Thymus (tissue), 11 donors: ENCODE measurements at regions not wholly inside any gene's neighbourhood (a gene's known extent, or its start where the extent isn't known, plus 50 kb on each side); places are given as distances from the start of the nearest gene placed in this dataset.
A peak's percentile ranks its signal among the peaks of the same experiment; 100 is the strongest.

Experiments
- DNase-seq, 9 donors: peaks; one replicate each; pipeline ENCODE4 v3.0.0-alpha.2; 2013; ENCODE audit warnings: low spot score in 9 of 9, low read depth in 6 of 9, missing footprints in 1 of 9
- H3K27ac ChIP-seq, 2 donors: one replicate each; pipeline ENCODE4 v1.5.1; 2013; ENCODE audit warnings: control low read depth in 1 of 2, low read depth in 1 of 2, low read length in 1 of 2, mild to moderate bottlenecking in 1 of 2, moderate library complexity in 1 of 2
- H3K27me3 ChIP-seq, 2 donors: one replicate each; pipeline ENCODE4 v1.5.1; 2013; ENCODE audit warnings: low read length in 1 of 2; ENCODE audit not compliant: control insufficient read depth in 2 of 2, insufficient read depth in 1 of 2
- H3K36me3 ChIP-seq, 2 donors: one replicate each; pipeline ENCODE4 v1.5.1; 2013; ENCODE audit warnings: low read length in 1 of 2, mild to moderate bottlenecking in 1 of 2, moderate library complexity in 1 of 2; ENCODE audit not compliant: control insufficient read depth in 2 of 2, insufficient read depth in 2 of 2
- H3K4me1 ChIP-seq, 2 donors: one replicate each; pipeline ENCODE4 v1.5.1; 2013; ENCODE audit warnings: low read length in 2 of 2; ENCODE audit not compliant: control insufficient read depth in 2 of 2, insufficient read depth in 2 of 2
- H3K4me3 ChIP-seq, 2 donors: one replicate each; pipeline ENCODE4 v1.5.1; 2013; ENCODE audit warnings: low read length in 2 of 2, control low read depth in 1 of 2, mild to moderate bottlenecking in 1 of 2
- H3K9me3 ChIP-seq, 2 donors: one replicate each; pipeline ENCODE4 v1.5.1; 2013; ENCODE audit warnings: low read length in 1 of 2, mild to moderate bottlenecking in 1 of 2; ENCODE audit not compliant: control insufficient read depth in 2 of 2, insufficient read depth in 1 of 2
- WGBS: extraction: QIAGEN DNeasy Blood & Tissue Kit; methylation state at CpG from one replicate; pipeline ENCODE4 v1.1.7; 2013; 5-methylcytosine and 5-hydroxymethylcytosine counted together
- donor health status: healthy.

DNA sequence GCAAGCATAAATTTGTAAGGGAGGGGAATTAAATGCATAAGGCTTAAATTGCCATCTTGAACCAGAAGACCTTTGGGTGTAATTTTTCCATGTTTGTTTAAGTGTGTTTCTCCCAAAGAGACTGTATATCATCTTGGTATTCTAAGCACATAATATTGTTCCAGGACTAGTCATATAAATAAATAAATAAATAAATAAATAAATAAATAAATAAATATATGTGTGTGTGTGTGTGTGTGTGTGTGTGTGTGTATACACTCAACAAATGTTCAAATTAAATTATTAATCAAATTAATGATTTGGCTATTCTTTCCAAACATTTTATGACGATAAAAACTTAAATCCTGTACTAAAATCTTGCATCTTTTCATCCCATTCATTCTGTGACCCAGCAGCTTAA is 867.8 kb upstream of the KLHL29 start:
- Histone ChIP-seq H3K4me3 (no peak overlapping the region), H3K4me1 (peaks cover 0 to 3% of the 10 kb centered on the region in 2 donors), H3K27me3 (no peaks in the 10 kb centered on the region), H3K36me3 (no peaks in the 10 kb centered on the region), H3K9me3 (no peaks in the 10 kb centered on the region), H3K27ac (no peak overlapping the region)
- no peak for DNase-seq
- 92% methylated on average over 1 of the region's 1 CpG for WGBS

DNA sequence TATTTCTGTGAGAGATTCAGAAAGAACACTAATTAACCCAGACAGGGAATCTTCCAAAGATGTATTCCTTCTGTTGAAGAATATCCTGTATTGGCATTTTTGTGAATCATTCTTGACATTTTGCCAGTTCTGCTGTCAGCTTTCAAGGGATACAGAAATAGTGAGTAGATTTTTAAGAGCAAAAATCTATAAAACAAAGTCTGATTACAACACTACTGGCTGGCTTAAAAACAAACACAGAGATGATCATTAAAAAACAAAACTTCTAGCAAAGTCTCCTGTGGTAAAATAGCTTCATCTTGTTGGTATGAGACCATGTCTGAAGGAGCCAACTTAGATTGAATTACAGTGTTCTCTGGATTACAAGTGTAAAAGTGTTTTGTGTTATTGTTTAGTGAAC is 866.3 kb upstream of the KLHL29 start:
- no peak overlapping the region for H3K4me3 ChIP-seq
- no peaks in the 10 kb centered on the region for H3K27me3 ChIP-seq
- peaks cover 0 to 3% of the 10 kb centered on the region in 2 donors for H3K4me1 ChIP-seq
- no peak for DNase-seq
- H3K36me3 ChIP-seq: no peaks in the 10 kb centered on the region
- no peaks in the 10 kb centered on the region for H3K9me3 ChIP-seq
- no peak overlapping the region for H3K27ac ChIP-seq

DNA sequence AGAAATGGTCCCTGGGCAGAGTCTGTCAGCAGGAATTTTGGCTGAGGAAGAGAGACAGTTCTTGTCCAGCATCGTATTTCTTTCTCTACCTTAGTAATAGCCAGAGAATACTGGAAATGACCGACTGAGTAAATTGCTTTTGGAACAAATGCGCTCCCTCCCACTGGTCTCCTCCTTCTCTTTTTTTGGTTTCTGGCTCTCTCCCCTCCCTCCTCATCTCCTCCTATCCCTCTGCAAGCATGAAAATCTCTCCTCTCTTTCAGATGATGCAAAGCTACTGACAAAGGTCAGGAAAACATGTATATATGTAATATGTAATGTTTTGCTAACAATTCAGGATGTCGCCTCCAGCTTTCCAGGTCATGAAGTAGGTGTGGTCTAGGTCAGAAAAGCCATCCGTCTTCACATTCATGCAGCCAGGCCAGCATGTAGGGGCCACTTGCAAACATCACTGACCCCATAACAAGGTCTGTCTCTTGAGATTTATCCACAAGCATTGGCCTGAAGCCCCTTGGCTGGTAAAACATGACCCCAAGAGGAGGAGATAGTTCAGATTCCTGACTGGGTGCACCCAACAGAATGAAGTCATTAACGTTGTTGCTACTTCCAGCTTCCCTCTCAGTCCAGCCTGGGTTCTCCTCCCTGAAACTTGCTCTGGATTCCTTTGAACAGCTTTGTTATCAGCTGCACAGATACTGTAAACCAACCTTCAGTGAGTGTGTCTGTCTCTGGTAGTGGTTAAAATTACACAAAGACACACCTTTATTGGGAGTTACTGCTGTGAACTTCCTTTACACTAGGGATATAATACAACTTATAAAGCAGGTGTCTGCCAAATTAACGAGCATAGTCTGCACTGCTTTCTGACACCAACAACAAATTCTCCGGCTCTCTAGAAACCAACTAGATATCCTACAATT is 864.4 kb upstream of the KLHL29 start:
- H3K36me3 ChIP-seq: no peaks in the 10 kb centered on the region
- H3K4me3 ChIP-seq: no peak overlapping the region
- WGBS: 86% methylated on average over 8 of the region's 8 CpGs
- H3K27me3 ChIP-seq: no peaks in the 10 kb centered on the region
- H3K9me3 ChIP-seq: no peaks in the 10 kb centered on the region
- peaks cover 0 to 3% of the 10 kb centered on the region in 2 donors for H3K4me1 ChIP-seq
- peak overlapping the region in 1 of 2 donors; percentile 62 for H3K27ac ChIP-seq
- no peak for DNase-seq

DNA sequence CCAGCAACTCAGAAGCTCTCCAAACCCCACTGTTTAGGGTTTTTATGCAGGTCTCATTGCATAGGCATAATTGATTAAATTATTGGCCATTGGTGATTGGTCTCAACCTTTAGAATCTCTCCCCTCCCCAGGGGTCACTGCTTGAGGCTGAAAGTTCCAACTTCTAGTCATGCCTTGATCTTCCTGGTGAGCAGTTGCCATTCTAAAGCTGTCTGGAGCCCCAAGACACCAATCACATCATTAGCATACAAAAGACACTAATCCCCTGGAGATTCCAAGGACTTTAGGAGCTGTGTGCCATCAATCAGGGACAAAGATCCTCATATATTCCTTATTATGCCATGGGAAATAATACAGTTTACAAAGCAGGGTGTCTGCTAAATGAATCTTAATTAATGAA is 863.4 kb upstream of the KLHL29 start:
- no peaks in the 10 kb centered on the region for H3K36me3 ChIP-seq
- no peak for DNase-seq
- H3K27ac ChIP-seq: no peak overlapping the region
- H3K27me3 ChIP-seq: no peaks in the 10 kb centered on the region
- H3K9me3 ChIP-seq: no peaks in the 10 kb centered on the region
- H3K4me3 ChIP-seq: no peak overlapping the region
- peaks cover 0 to 3% of the 10 kb centered on the region in 2 donors for H3K4me1 ChIP-seq

DNA sequence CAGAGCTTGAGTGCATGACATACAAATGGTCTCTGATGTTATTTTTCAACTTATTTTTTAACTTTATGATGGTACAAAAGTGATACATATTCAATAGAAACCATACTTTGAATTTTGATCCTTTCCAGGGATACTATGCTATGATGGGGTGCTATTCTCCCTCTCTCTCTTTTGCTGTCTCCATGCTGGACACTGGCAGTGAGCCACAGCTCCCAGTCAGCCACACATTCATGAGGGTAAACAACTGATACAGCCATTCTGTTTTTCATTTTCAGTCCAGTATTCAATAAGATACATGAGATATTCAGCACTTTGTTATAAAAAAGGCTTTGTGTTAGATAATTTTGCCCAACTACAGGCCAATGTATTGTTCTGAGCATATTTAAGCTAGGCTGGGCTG is 859.3 kb upstream of the KLHL29 start:
- no peak for DNase-seq

DNA sequence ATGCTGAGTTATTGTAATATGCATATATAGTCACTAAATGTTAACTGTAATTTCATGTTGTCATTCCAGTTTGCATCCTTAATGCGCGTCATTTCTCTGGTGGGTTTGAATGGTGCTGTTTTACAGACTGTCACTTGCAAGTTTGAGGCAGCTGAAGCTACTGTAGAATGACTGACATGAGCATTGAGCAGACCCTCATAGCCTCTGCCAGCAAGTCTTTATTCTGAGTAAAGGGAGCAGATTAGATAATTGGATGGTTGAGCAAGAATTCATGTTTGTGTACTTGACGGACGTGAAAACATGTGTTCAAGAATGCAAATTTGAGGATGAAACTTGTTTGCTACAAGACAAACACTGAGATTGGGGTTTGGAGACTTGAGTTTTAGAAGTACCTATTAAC is 854.8 kb upstream of the KLHL29 start:
- no peaks in the 10 kb centered on the region for H3K9me3 ChIP-seq
- no peak overlapping the region for H3K4me3 ChIP-seq
- no peaks in the 10 kb centered on the region for H3K4me1 ChIP-seq
- H3K36me3 ChIP-seq: no peaks in the 10 kb centered on the region
- no peaks in the 10 kb centered on the region for H3K27me3 ChIP-seq
- DNase-seq: no peak
- H3K27ac ChIP-seq: no peak overlapping the region
- 95% methylated on average over 4 of the region's 4 CpGs for WGBS

More for the DNA sequence above, 859.3 kb upstream of the KLHL29 start:
- no peak overlapping the region for H3K27ac ChIP-seq
- H3K36me3 ChIP-seq: no peaks in the 10 kb centered on the region
- no peaks in the 10 kb centered on the region for H3K4me1 ChIP-seq
- H3K4me3 ChIP-seq: no peak overlapping the region
- H3K9me3 ChIP-seq: no peaks in the 10 kb centered on the region
- H3K27me3 ChIP-seq: no peaks in the 10 kb centered on the region

DNA sequence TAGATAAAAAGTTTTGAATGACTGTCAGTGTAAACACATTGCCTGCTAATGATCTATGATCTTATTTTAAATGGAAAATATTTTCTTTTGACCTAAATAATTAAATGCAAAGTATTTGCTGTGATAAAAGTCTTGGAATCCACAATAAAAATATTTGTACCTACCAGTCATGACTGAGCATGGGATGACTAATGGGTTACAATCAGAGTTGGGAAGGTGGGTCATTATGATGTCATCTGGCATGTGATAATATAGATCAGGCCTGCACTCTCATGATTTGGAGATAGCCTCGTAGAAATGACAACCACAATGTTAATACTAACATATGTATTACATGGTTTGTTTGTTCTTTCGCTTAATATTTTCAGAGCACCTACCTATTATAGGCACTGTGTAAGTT is 848.8 kb upstream of the KLHL29 start:
- DNase-seq: no peak
- 86% methylated on average over 2 of the region's 2 CpGs for WGBS
- H3K27ac ChIP-seq: no peak overlapping the region
- H3K9me3 ChIP-seq: no peaks in the 10 kb centered on the region
- H3K4me3 ChIP-seq: no peak overlapping the region
- H3K27me3 ChIP-seq: no peaks in the 10 kb centered on the region
- no peaks in the 10 kb centered on the region for H3K36me3 ChIP-seq
- no peaks in the 10 kb centered on the region for H3K4me1 ChIP-seq

DNA sequence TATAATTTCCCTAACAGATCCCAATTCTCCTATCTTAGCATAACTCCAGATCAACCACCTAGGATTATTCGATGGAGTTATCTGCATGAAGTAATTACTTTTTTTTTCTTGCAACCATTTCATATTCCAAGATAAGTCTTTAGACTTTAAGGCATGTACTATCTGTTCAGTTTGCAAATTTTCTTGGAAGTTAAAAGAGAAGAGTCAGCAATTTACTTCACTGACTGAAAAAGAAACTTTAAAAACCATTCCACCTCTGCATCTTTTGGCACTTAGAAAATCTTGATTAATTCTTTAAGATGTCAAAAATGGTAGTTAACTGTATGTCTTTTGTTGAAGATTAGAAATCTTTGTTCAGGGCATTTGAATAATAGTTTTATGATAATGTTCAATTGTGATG is 830.5 kb upstream of the KLHL29 start:
- Histone ChIP-seq H3K9me3 (no peaks in the 10 kb centered on the region), H3K27ac (no peak overlapping the region), H3K27me3 (no peaks in the 10 kb centered on the region), H3K36me3 (no peaks in the 10 kb centered on the region), H3K4me1 (no peaks in the 10 kb centered on the region), H3K4me3 (no peak overlapping the region)
- WGBS: 93% methylated on average over 1 of the region's 1 CpG
- DNase-seq: no peak

DNA sequence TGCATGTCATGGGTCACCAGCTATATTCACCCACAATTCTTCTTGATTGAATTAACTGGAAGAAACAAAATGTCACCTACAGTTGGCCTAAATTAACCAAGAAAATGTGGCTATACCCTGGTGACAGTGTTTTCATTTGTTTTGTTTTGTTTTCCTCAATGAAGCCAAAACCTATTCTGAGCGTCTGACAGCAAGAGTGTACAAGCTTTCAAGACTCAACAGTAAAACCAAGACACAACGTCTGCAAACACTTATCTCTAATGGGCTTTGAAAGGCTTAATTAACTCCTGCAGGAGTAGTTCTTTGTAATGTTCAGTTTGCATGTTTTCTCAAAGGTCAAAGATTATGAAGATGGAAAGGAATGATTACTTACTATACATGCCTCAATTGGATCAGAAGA is 827.6 kb upstream of the KLHL29 start:
- 81% methylated on average over 2 of the region's 2 CpGs for WGBS
- DNase-seq: no peak
- Histone ChIP-seq H3K4me3 (no peak overlapping the region), H3K27me3 (no peaks in the 10 kb centered on the region), H3K36me3 (no peaks in the 10 kb centered on the region), H3K9me3 (no peaks in the 10 kb centered on the region), H3K4me1 (no peaks in the 10 kb centered on the region), H3K27ac (no peak overlapping the region)
